Ovary (tissue), 3 donors: ENCODE measurements at regions not wholly inside any gene's neighbourhood (a gene's known extent, or its start where the extent isn't known, plus 50 kb on each side); places are given as distances from the start of the nearest gene placed in this dataset.

Experiments used
- EP300 ChIP-seq: sonication (generic); formaldehyde crosslinking; IDR thresholded peaks from one replicate; pipeline ENCODE4 v1.6.1; 2017; ENCODE audit warnings: antibody characterized with exemption
- POLR2A ChIP-seq: fragments of 450-650 bp; IDR thresholded peaks from one replicate; pipeline ENCODE4 v1.6.1; 2017; ENCODE audit warnings: antibody characterized with exemption, mild to moderate bottlenecking, moderate library complexity
- TF ChIP-seq, protein P1 (sequence below), 3 donors: fragments of 450-650 bp in 2 of 3; fragments of 200-600 bp in 1 of 3; IDR thresholded peaks; one replicate each; pipeline versions ENCODE4 v1.5.1 to v1.8.0; 2016 to 2022; ENCODE audit warnings: antibody characterized with exemption in 3 of 3, mild to moderate bottlenecking in 1 of 3
- donor health status: DM: no; HTN: no; CAD: no.

DNA sequence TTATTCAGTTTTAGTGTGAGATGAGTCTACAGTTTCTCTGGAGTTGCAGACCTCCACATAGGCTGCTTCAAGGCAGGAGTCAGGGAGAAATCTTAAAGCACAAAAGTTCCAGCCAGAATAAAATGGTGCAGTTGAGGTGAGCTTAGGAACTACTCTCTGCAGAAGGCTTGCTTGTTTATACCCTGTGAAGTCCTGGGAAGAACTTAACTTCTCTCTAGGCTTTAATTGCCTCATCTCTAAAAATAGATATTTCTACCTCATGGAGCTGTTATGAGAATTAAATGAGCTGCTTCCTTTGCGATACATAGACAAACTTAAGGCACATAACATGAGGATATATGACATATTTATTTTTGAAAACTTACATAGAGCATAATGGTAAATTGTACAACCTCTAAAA lies 286.2 kb downstream of the GPATCH2 start:
- TF ChIP-seq POLR2A, result no peak
- TF ChIP-seq, protein P1, sequence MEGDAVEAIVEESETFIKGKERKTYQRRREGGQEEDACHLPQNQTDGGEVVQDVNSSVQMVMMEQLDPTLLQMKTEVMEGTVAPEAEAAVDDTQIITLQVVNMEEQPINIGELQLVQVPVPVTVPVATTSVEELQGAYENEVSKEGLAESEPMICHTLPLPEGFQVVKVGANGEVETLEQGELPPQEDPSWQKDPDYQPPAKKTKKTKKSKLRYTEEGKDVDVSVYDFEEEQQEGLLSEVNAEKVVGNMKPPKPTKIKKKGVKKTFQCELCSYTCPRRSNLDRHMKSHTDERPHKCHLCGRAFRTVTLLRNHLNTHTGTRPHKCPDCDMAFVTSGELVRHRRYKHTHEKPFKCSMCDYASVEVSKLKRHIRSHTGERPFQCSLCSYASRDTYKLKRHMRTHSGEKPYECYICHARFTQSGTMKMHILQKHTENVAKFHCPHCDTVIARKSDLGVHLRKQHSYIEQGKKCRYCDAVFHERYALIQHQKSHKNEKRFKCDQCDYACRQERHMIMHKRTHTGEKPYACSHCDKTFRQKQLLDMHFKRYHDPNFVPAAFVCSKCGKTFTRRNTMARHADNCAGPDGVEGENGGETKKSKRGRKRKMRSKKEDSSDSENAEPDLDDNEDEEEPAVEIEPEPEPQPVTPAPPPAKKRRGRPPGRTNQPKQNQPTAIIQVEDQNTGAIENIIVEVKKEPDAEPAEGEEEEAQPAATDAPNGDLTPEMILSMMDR (IDR thresholded peaks at IDR 0.05), result no peak
- no peak for TF ChIP-seq EP300
